HG03064 (cell line): ENCODE measurements at regions not wholly inside any gene's neighbourhood (a gene's known extent, or its start where the extent isn't known, plus 50 kb on each side); places are given as distances from the start of the nearest gene placed in this dataset.
"Not testable (repeated sequence)": the region's sequence is repeated elsewhere in the genome, so short reads cannot be mapped to it uniquely, and the experiment has no call there.

Experiments
- ATAC-seq: cut with Tn5 transposase; IDR thresholded peaks from one replicate; pipeline ENCODE4 v1.9.1; 2021; ENCODE audit warnings: low read depth; ENCODE audit not compliant: unreplicated experiment

DNA sequence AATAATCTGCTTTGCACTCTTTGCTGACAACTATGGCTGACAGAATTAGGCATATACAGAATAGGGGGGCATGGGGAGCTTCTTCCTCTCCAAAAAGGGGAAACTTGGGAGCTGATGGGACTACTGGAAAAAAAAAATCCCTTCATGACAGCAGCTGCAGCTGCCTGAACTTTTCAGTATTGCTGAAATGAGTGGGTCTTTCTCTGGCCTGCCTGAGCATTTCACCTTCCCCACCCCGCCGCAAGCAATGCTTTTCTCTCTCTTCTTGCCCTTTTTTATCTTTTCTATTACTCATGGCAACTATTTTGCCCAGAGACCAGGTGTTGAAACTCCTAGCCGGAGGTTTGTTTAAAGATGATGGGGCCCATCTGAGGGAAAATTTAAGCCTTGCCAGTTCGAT lies 244.9 kb downstream of the SEMA3D start:
- ATAC-seq = no peak

DNA sequence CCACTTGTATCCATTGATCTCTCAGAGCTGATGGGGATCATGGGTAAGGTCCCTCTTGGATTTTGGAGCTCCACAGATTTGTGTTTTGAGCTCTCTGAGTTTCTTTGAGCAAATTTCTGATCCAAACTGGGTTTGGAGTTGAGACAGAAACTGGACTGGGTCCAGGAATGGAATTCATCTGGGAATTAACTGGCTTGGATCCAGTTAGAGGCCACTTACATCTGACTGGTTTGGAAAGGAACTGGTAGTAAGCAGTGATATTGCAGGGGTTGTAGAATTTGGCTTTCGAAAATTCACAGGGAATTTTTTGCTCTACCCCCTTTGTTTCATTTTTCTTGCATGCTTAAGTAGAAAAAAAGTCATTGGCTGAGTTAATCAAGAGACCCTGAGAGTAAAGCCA lies 245.6 kb downstream of the SEMA3D start:
- ATAC-seq = no peak

DNA sequence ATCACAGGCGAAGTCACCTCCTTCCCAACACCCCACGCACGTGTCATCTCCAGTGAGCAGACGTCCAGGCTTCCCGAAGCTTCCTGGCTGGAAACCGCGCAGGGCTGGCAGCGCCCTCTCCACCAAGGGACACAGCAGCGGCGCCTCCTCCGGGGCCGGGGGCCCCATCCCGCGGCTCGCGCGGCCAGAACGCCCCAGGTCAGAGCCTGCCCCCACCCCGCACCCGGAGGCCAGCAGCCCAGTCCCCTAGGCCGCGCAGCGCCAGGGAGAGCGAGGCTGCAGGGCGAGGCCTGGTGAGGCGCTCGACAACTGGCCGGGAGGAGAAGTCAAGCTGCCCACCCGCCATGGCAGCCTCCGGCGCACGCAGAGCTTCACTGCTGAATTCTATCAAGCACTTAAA lies 247.0 kb downstream of the SEMA3D start:
- no peak for ATAC-seq

DNA sequence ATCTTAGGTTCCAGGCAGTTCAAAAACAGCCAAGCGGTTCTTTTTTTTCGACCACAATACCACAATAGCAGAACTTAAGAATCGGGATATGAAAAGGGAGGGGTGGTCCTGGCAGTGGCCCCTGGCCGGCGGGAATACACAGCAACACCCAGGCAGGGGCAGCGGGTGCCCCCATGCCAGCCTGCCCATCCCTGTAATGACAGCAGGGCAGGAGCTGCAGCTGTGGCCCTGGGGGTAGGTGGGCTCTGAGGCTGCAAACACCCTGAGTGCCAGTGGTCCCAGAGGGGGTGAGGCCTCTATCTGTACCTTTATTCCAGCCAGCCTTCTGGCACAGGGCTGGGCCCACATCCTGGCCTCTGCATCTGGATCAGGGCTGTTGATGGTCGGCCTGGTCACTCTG lies 247.4 kb downstream of the SEMA3D start:
- ATAC-seq = no peak

DNA sequence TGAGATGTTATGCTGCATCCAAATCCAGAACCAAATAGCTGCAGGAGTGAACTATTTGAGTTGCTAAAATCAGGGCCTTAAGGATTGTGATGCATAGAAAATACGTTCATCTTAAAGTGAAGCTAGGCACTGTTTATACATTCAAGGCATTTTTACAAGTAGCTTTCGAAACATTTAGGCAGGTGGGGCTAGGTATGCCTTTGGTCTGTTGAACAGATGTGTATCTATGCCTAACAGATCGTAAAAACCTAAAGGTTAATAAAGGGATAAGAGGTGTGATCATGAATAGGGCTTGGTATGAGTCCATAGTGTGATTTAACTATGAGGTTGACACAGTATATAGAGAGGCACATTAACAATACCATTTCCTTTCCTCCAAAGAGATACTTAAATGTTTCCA lies 262.5 kb downstream of the SEMA3D start:
- no peak for ATAC-seq

DNA sequence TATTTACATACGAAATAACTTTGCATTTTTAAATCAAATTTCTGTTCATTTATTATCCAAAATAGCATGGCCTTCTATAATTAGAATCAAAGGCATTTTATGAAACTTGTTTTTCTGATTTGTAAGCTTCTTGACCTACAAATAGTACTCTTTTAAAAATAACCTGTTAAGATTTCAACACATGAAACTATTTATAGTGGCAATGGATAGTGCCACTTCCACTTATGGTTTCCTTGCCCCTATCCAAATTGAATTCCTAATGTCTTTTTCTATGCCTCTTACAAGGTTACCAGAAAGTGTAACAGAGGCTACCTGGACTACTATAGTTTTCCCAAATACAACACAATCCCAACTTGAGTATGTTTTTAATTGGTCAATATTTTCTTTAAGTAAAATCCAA lies 263.5 kb downstream of the SEMA3D start:
- no peak for ATAC-seq

DNA sequence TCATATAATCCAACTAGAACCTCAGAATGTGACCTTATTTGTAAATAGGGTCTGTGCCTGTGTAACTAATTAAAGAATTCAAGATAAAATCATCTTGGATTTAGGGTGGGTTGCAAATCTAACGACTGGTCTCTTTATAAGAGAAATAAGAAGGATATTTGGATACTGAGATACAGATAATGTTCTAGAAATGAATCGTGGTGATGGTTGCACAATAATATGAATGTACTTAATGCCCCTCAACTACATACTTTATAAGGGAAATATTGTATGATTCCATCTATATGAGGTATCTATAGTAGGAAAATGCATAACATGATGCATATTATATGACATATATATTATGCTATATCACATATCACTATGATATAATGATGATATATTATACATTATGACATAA lies 265.7 kb downstream of the SEMA3D start:
- ATAC-seq = no peak

DNA sequence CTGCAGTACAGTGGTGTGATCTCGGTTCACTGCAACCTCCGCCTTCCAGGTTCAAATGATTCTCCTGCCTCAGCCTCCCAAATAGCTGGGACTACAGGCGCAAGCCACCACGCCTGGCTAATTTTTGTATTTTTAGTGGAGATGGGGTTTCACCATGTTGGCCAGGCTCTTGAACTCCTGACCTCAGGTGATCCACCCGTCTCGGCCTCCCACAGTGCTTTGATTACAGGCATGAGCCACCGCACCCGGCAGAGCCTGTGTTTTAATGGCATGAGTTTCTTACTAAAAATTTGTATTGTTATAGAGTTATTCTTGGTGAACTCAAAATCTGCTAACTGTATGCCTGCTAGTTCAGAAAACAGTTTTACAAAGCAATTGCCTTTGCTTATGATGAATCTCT lies 269.9 kb downstream of the SEMA3D start:
- not testable (repeated sequence) for ATAC-seq

DNA sequence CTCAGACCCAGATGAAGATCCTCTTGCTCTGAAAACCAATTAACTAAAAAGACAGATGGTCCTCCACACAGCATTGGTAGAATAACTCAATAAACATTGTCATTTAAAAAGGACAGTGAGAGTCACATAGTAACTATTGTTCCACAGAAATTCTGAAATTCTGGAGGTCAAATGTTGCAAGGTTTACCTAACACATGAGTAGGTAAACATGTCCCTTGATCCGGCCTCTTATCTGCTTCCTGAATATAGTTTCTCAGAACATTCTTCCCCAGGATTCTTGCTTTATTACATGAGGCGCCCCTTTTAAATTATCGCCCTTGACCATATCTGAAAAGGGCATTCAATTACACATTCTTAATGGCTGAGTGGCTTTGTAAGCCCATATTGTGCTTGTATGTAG lies 270.7 kb downstream of the SEMA3D start:
- ATAC-seq = no peak

DNA sequence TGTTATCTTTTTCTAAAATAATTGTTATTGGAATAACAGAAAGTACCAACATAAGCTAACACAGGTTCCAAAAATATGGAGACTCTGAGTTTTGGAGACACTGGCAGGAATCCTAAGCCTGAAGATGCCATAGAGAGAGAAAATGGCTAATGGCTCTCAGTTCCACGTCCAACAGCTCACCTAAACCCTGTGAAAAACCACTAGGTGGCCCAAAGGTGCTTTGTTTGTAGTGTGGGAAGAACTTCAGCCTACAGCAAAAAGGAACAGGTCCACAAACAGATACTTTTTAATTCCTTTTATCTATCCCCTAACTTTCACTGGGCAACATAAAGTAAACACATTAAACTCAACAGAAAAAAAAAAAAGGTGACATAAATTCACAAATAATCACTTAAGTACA lies 272.3 kb downstream of the SEMA3D start:
- no peak for ATAC-seq

DNA sequence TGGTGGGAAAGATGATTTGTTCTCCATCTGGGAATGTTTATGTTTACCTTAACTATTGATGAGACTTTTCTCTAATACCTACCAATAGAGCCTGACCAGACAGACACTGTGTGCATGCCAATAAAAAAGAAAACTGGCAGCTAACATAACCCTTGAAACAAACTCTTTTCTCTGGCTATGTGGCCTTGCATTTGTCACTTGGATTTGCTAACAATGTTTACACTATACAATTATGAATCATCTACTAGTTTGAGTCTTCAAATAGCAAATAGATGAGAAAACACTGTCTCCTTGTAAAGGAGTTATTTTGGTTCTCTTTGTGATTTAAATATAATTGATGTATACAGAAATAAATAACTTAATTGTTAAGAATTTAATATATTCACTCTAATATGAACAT lies 273.1 kb downstream of the SEMA3D start:
- no peak for ATAC-seq

DNA sequence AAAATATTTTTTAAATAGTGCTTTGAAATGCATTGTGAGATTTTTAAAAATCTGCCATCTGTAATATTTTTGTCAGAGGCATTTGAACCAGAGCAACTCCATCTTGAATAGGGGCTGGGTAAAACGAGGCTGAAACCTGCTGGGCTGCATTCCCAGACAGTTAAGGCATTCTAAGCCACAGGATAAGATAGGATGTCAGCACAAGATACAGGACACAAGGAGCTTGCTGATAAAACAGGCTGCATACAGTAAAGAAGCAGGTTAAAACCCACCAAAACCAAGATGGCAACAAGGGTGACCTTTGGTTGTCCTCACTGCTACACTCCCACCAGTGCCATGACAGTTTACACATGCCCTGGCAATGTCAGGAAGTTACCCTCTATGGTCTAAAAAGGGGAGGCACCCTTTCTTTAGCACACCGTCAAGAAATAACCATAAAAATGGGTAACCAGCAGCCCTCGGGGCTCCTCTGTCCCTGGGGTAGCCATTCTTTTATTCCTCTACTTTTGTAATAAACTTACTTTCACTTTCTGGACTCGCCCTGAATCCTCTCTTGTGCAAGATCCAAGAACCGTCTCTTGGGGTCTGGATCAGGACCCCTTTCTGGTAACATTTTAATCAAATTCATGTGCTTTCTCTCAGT lies 273.7 kb downstream of the SEMA3D start:
- ATAC-seq = no peak

DNA sequence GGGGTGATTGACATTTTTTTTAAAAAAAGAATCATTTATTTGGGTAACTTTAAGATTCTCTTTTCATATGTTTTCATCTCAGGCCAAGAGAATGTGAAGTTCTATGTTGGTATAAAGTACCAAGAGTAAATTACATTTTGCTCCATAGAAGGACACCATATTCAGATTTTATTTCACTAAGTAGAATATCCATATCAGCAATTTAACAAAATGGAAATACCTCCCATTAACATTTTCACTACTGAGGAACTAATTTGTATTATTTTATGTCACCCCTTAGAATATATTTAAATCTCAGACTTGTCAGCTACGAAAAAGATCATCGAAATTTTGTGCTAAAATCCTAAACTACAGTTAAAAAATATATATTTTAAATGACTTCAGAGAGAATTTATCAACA lies 274.3 kb downstream of the SEMA3D start:
- ATAC-seq = no peak

DNA sequence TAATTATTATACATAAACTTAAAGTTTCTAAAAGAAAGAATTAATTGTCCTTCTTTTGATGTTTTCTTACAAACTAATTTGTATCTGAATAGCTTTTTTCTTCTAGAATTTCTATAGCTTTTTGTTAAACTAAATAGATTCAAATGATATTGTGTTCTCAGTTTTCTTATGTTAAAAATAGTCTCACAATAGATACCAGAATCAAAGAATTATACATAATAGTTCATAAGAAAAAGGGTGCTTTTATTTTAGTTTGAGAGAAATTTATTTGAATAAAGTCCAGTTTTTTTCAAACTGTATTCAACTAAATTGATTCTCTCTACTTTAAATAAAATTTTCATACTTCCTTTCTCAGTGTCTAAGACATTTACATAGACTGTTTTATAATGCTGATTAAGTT lies 274.8 kb downstream of the SEMA3D start:
- no peak for ATAC-seq

DNA sequence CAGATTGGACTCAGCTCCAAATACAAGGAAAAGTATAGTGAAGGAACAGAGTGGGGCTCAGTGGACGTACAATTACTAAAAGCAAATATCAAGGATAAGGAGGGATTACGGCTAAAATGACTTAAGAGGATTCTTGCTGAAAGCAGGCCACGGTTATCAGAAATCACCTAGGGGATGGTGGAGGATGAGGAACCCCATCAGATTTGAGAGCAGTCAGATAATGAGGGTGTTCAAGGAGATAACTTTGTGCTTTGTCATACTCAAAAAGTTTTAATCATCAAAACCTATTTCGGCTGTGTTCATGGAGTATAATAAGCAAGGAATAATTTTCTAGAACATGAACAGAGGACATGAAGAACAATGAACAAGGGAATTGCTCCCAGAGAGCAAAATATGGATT lies 275.8 kb downstream of the SEMA3D start:
- ATAC-seq = no peak

DNA sequence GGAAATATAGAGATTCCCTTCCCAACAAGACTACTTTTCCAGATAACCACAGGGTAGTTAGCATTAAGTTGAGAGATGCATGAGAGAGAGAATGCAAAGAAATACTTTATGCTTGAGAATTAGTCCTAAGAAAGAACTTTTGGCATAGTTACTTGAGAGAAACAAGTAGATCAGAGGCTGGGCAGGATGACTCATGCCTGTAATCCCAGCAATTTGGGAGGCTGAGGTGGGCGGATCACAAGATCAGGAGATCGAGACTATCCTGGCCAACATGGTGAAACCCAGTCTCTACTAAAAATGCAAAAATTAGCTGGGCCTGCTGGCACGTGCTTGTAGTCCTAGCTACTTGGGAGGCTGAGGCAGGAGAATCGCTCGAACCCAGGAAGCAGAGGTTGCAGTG lies 276.5 kb downstream of the SEMA3D start:
- ATAC-seq = not testable (repeated sequence)

DNA sequence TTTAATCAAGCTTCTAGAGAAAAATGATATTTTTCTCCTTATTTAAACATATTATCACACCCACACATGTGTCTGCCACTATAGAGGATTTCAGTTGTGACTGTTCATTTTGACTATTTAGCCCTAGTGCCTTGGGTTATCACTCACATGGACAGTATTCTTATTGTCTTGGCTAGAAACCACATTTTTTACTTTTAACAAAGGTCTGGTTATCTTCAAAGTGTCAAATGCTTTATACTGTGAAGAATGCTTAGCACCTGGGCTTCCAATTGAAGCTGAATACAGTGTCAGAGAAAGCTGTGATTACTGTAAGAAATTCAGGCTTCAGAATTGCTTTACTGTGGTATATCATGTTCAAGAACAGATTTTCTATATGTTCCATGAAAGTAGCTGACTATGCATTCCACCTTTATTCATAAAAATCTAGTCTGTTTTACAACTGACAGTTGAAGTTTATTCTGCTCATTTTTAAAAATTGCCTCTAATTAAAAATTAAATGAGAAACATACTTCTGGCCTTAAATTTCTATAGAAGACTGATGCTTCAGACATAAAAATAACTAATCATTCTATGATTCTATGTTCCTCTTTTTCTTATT lies 278.6 kb downstream of the SEMA3D start:
- no peak for ATAC-seq

DNA sequence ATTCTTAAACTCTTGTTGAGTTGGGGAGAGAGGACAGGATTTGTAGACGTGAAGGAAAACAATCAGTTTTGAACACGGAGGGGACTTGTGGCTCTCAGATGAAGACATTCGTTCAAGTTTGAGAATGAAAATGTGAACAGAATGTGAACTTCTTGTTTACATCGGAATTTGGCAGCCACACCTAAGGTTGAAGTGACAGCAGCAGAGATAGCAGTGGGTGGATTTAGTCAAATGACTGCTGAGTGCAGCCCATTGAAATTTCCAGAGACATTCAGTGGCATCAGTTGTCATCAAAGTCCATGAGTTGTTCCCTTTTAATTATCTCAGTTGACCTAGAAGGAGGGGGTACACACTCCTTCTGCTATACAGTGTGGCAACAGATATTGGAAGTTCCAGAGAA lies 280.0 kb downstream of the SEMA3D start:
- no peak for ATAC-seq

DNA sequence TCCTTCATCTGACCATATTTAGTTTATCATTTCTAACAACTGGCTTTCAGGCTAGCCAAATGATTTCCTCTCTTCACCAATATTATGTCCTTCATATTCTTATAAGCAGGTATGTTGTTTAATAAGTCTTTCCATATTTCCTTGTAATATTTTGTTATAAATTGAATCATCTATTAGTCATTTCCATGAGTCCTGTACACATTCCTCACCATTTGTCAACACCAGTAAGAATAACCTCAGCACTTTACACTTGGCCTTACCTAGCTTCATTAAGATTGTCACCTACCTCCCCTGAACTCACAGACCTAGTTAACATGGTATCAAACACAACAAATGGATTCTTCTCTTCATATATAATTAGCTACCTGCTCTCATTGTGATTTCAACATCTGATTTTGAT lies 282.3 kb downstream of the SEMA3D start:
- no peak for ATAC-seq

DNA sequence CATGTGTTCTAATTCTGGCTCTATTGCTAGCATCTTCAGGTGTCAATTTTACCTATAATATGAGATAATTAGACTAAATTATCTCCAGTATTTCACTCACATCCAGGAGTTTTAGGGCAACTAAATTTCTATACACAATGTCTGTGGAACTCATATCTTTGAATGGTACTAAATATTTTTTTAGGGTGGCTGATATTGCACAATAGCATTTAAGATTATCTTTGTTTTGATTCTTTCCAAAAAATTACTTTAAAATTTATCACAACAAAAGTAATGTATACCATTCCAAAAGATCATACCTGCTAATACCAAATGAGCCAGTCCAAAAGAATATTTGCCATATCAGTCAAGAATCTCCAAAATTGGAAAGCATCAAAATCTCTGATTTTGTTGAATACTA lies 285.5 kb downstream of the SEMA3D start:
- no peak for ATAC-seq

DNA sequence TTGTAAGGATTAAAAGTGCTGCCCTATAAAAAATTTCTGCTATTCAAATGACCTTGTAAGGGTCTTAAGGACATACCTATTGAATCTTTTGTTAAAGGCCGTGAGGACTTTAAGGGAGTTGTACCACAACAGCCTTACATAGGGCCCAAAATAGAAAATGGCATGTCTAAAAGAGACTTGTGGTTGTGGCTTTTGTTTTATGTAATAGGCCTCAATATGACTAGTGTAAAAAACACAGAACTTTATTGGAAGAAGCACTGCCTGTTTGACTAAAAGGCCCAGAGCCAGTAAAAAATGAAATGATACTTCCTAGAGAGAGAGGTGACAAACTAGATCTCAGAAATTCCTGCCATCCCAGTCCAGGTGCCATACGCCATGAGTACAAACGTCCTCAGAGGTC lies 286.6 kb downstream of the SEMA3D start:
- no peak for ATAC-seq

DNA sequence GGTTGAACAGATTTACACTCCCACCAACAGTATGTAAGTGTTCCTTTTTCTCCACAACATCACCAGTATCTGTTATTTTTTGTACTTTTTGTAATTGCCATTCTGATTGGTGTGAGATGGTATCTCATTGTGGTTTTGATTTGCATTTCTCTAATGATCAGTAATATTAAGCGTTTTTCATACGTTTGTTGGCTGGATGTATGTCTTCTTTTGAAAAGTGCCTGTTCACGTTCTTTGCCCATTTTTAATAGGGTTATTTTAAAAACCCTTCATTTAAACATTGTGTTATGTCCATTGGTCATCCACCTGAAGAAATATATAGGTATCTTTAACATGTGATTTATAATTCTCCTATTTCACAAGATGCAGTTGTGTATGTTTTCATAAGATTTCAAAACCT lies 291.3 kb downstream of the SEMA3D start:
- no peak for ATAC-seq

DNA sequence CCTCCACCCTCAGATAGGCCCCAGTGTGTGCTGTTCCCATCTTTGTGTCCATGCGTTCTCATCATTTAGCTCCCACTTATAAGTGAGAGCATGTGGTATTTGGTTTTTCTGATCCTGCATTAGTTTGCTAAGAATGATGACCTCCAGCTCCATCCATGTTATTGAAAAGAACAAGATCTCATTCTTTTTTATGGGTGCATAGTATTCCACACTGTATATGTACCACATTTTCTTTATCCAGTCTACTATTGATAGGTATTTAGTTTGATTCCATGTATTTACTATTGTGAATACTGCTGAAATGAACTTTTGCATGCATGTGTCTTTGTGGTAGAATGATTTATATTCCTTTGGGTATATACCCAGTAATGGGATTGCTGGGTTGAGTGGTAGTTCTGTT lies 303.3 kb downstream of the SEMA3D start:
- ATAC-seq = not testable (repeated sequence)
